ENCODE measurements at regions not wholly inside any gene's neighbourhood (a gene's known extent, or its start where the extent isn't known, plus 50 kb on each side); places are given as distances from the start of the nearest gene placed in this dataset.

DNA sequence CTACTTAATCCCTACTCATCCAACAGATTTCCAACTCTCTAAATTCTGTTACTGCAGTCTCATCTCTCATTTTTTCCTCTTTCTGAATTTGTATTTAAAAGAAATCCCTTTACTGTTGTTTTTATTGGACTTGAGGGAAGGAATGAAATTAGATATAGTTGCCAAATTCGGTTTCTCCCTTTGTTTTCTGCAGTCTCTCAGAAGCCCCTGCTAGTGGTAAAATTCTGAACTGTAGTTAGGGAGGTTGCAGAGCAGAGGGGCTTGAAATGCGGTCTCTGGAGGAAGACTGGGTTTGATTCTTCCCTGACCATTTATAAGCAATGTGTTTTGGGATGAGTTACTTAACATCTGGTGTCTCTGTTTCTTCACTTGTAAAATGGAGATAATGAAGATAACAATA is 106.3 kb upstream of the TBX18 start:
- TF ChIP-seq ZNF174 (CRISPR knock-in tag; IDR thresholded peaks at IDR 0.05) (no peak), GATAD2B (IDR thresholded peaks at IDR 0.05; ENCODE audit: borderline replicate concordance) (no peak), ZNF785 (CRISPR knock-in tag; IDR thresholded peaks at IDR 0.05) (no peak)
- TF ChIP-seq, protein P1, sequence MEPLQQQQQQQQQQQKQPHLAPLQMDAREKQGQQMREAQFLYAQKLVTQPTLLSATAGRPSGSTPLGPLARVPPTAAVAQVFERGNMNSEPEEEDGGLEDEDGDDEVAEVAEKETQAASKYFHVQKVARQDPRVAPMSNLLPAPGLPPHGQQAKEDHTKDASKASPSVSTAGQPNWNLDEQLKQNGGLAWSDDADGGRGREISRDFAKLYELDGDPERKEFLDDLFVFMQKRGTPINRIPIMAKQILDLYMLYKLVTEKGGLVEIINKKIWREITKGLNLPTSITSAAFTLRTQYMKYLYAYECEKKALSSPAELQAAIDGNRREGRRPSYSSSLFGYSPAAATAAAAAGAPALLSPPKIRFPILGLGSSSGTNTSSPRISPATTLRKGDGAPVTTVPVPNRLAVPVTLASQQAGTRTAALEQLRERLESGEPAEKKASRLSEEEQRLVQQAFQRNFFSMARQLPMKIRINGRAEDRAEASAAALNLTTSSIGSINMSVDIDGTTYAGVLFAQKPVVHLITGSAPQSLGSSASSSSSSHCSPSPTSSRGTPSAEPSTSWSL (CRISPR knock-in tag; IDR thresholded peaks at IDR 0.05; ENCODE audit: borderline replicate concordance): no peak

Measured in K562 (cell line).